HPDE6-E6E7 (cell line): ENCODE measurements at regions not wholly inside any gene's neighbourhood (a gene's known extent, or its start where the extent isn't known, plus 50 kb on each side); places are given as distances from the start of the nearest gene placed in this dataset.
"Not testable (repeated sequence)": the region's sequence is repeated elsewhere in the genome, so short reads cannot be mapped to it uniquely, and the experiment has no call there.

Experiments used
- DNase-seq: peaks from one replicate; pipeline ENCODE4 v3.0.0; 2011; ENCODE audit warnings: missing footprints; ENCODE audit errors: extremely low spot score

GRCh38 chr6:20341096-20341495 is 60.6 kb upstream of the E2F3 start:
- no peak for DNase-seq

- DNase-seq, result no peak
Observed at GRCh38 chr6:20341564-20341963, 60.1 kb upstream of the E2F3 start.

GRCh38 chr6:20346948-20347347 is 54.7 kb upstream of the E2F3 start:
- DNase-seq, result not testable (repeated sequence)

- no peak for DNase-seq
Observed at GRCh38 chr6:20348041-20348440, 53.6 kb upstream of the E2F3 start.

- no peak for DNase-seq
Observed at GRCh38 chr6:20349225-20349624, 52.5 kb upstream of the E2F3 start.

- DNase-seq, result no peak
Observed at GRCh38 chr6:20350215-20350614, 51.5 kb upstream of the E2F3 start.

- no peak for DNase-seq
Observed at GRCh38 chr6:20351534-20351933, 50.1 kb upstream of the E2F3 start.
